K562 (cell line): ENCODE measurements at regions not wholly inside any gene's neighbourhood (a gene's known extent, or its start where the extent isn't known, plus 50 kb on each side); places are given as distances from the start of the nearest gene placed in this dataset.

Source experiments
- CBX2 ChIP-seq: fragments of 200-600 bp; sonication (generic); IDR thresholded peaks from one replicate; pipeline ENCODE4 v1.6.1; 2012; ENCODE audit warnings: mild to moderate bottlenecking, low read length, inconsistent platforms; ENCODE audit not compliant: insufficient read depth, poor library complexity, severe bottlenecking
- CHD4 ChIP-seq: fragments of 200-600 bp; sonication (generic); IDR thresholded peaks from 3 replicates; pipeline ENCODE4 v1.6.1; 2012; ENCODE audit warnings: low read depth, mild to moderate bottlenecking, mixed read lengths, low read length, inconsistent platforms; ENCODE audit not compliant: insufficient read depth, insufficient replicate concordance, poor library complexity, severe bottlenecking
- CTCF ChIP-seq, 3 experiments: IDR thresholded peaks in 2 of 3; conservative IDR thresholded peaks in 1 of 3; 2 replicates each; pipeline ENCODE4 v1.5.1; 2011 to 2012; ENCODE audit warnings: low read length in 3 of 3, mild to moderate bottlenecking in 3 of 3, control low read depth in 2 of 3, improper control_type of control experiment in 1 of 3, inconsistent platforms in 1 of 3, low read depth in 1 of 3, mixed read lengths in 1 of 3, moderate library complexity in 1 of 3; ENCODE audit not compliant: insufficient read depth in 2 of 3
- FOXA1 ChIP-seq: fragments of 450-650 bp; IDR thresholded peaks from 2 replicates; pipeline ENCODE4 v1.6.1; 2016; ENCODE audit warnings: mild to moderate bottlenecking, borderline replicate concordance
- GATA2 ChIP-seq: sonication (generic); formaldehyde crosslinking; IDR thresholded peaks from 2 replicates; pipeline ENCODE4 v1.4.0; 2020; ENCODE audit warnings: mild to moderate bottlenecking, missing genetic modification reagents
- GATAD2B ChIP-seq: fragments of 450-650 bp; IDR thresholded peaks from 2 replicates; pipeline ENCODE4 v1.6.1; 2017; ENCODE audit warnings: mild to moderate bottlenecking, borderline replicate concordance
- HDGF ChIP-seq: fragments of 450-650 bp; IDR thresholded peaks from 2 replicates; pipeline ENCODE4 v1.6.1; 2016
- MYNN ChIP-seq, 2 experiments: sonication (generic); formaldehyde crosslinking in 1 of 2; IDR thresholded peaks; 2 replicates each; pipeline versions ENCODE4 v1.5.0 to v1.6.1; 2016 to 2020; ENCODE audit warnings: antibody characterized with exemption in 1 of 2, missing genetic modification reagents in 1 of 2
- NBN ChIP-seq: fragments of 450-650 bp; IDR thresholded peaks from 2 replicates; pipeline ENCODE4 v1.6.1; 2016; ENCODE audit warnings: low read depth, mild to moderate bottlenecking
- NUFIP1 ChIP-seq: fragments of 450-650 bp; IDR thresholded peaks from 2 replicates; pipeline ENCODE4 v1.6.1; 2018; ENCODE audit not compliant: partially characterized antibody
- POLR2AphosphoS5 ChIP-seq: IDR thresholded peaks from 2 replicates; pipeline ENCODE4 v1.6.1; 2011; ENCODE audit warnings: mild to moderate bottlenecking, low read depth, low read length, moderate library complexity; ENCODE audit not compliant: control insufficient read depth, insufficient read depth
- SAFB2 ChIP-seq: fragments of 200-400 bp; formaldehyde crosslinking; IDR thresholded peaks from 2 replicates; pipeline ENCODE4 v1.6.1; 2018; ENCODE audit warnings: borderline replicate concordance, low read length, low read depth, moderate library complexity; ENCODE audit not compliant: severe bottlenecking
- TCF7 ChIP-seq: sonication (generic); IDR thresholded peaks from 2 replicates; pipeline ENCODE4 v1.6.1; 2016; ENCODE audit warnings: antibody characterized with exemption, borderline replicate concordance
- TF ChIP-seq, protein P1 (sequence below): IDR thresholded peaks from 2 replicates; pipeline ENCODE4 v1.6.1; 2011; ENCODE audit not compliant: insufficient read length; ENCODE audit errors: extremely low read depth

DNA sequence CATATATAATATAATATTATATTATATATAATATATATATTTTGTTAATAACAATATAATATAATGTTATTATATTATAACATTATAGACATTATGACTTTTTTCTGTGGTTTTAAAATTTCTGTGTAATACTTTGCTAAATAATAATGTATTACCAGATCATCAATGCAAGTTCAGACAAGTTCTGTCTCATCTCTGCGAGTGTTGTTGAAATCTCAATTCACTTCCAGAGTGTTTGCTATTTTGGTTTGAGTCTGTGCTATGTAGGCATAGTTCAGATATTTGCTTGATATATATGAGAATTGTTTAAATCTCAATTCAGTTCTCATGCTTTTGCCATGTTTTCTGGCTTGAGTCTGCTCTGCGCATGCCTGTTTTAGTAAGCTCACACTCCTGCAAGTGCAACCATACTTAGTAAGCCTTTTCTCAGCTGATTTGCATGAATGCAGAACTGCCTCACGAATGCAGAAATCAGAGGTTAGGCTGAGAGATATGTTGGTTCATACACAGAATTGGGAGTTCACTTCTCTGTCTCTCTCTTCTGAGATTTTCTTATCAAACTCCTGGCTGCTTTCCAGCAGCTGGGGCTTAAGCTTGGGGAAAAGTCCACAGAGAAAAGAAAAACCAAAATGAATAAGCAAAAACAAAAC lies 830.2 kb upstream of the SORCS1 start:
- no peak for TF ChIP-seq CTCF (IDR thresholded peaks at IDR 0.05 in 2 of 3, conservative IDR thresholded peaks at IDR 0.05 in 1 of 3; ENCODE audit: insufficient read depth in 2 of 3, low read depth in 1 of 3, low read length in 3 of 3)
- no peak for TF ChIP-seq GATAD2B
- no peak for TF ChIP-seq CHD4
- no peak for TF ChIP-seq HDGF
- TF ChIP-seq, protein P1, sequence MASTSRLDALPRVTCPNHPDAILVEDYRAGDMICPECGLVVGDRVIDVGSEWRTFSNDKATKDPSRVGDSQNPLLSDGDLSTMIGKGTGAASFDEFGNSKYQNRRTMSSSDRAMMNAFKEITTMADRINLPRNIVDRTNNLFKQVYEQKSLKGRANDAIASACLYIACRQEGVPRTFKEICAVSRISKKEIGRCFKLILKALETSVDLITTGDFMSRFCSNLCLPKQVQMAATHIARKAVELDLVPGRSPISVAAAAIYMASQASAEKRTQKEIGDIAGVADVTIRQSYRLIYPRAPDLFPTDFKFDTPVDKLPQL: no peak
- no peak for TF ChIP-seq POLR2AphosphoS5
- no peak for TF ChIP-seq MYNN (IDR thresholded peaks at IDR 0.05)
- no peak for TF ChIP-seq MYNN (CRISPR knock-in tag; IDR thresholded peaks at IDR 0.05)
- no peak for TF ChIP-seq FOXA1
- TF ChIP-seq SAFB2: no peak
- TF ChIP-seq NBN: no peak
- TF ChIP-seq GATA2: no peak
- no peak for TF ChIP-seq NUFIP1
- TF ChIP-seq CBX2: no peak
- no peak for TF ChIP-seq TCF7
